ENCODE measurements at regions not wholly inside any gene's neighbourhood (a gene's known extent, or its start where the extent isn't known, plus 50 kb on each side); places are given as distances from the start of the nearest gene placed in this dataset.

- H3K27me3 ChIP-seq (ENCODE audit: control insufficient read depth, extremely low read depth, insufficient read depth, low read length) = no peaks in the 10 kb centered on the region
- H3K9me3 ChIP-seq (ENCODE audit: control insufficient read depth, low read depth, low read length) = no peaks in the 10 kb centered on the region
- H3K79me2 ChIP-seq (ENCODE audit: control insufficient read depth, insufficient read depth, low read length) = no peaks in the 10 kb centered on the region
- dilution Hi-C loops (cut with MboI; ENCODE audit: extremely low pct_ligation_motif_present, low sequenced_read_pairs) = no loop called here
- H3K27ac ChIP-seq (ENCODE audit: control insufficient read depth, insufficient read depth, low read length) = no peak overlapping the region
- no peak overlapping the region for H2AFZ ChIP-seq (ENCODE audit: control insufficient read depth, low read length)
- peaks cover 14% of the 10 kb centered on the region for H3K4me1 ChIP-seq (ENCODE audit: control insufficient read depth, extremely low read depth, insufficient read depth, low read length)
- no peak overlapping the region for H3K4me3 ChIP-seq (ENCODE audit: control insufficient read depth in 2 of 3, extremely low read depth in 1 of 3, insufficient read depth in 2 of 3, low read depth in 1 of 3, low read length in 3 of 3)
- DNase-seq (ENCODE audit: low read depth, low spot score) = no peak
- H3K9me1 ChIP-seq (ENCODE audit: control insufficient read depth, extremely low read depth, insufficient read depth, low read length) = no peaks in the 10 kb centered on the region
- H3K9ac ChIP-seq (ENCODE audit: control insufficient read depth, extremely low read depth, insufficient read depth, low read length) = no peak overlapping the region
- H4K20me1 ChIP-seq (ENCODE audit: control insufficient read depth, extremely low read depth, insufficient read depth, low read length) = no peaks in the 10 kb centered on the region
- TF ChIP-seq EZH2 (IDR thresholded peaks at IDR 0.05; ENCODE audit: low read length) (no peak), CTCF (optimal IDR thresholded peaks at IDR 0.05 in 1 of 3, IDR thresholded peaks at IDR 0.05 in 1 of 3, conservative IDR thresholded peaks at IDR 0.05 in 1 of 3; ENCODE audit: extremely low read depth in 1 of 3, insufficient read depth in 2 of 3, low read length in 3 of 3) (no peak)
- FAIRE-seq = no peak
- no peak overlapping the region for H3K4me2 ChIP-seq (ENCODE audit: control insufficient read depth, extremely low read depth, insufficient read depth, low read depth, low read length)
- H3K36me3 ChIP-seq (ENCODE audit: control insufficient read depth in 2 of 2, extremely low read depth in 1 of 2, insufficient read depth in 2 of 2, low read length in 2 of 2) = no peaks in the 10 kb centered on the region
Measured at GRCh38 chr18:44541159-44541558, 139.5 kb upstream of the SETBP1 start.

GRCh38 chr18:44541781-44542180, 138.9 kb upstream of the SETBP1 start:
- no peak overlapping the region for H2AFZ ChIP-seq (ENCODE audit: control insufficient read depth, low read length)
- DNase-seq (ENCODE audit: low read depth, low spot score) = no peak

More at GRCh38 chr18:44541781-44542180, 138.9 kb upstream of the SETBP1 start:
- no peaks in the 10 kb centered on the region for H3K9me3 ChIP-seq (ENCODE audit: control insufficient read depth, low read depth, low read length)
- H3K4me3 ChIP-seq (ENCODE audit: control insufficient read depth in 2 of 3, extremely low read depth in 1 of 3, insufficient read depth in 2 of 3, low read depth in 1 of 3, low read length in 3 of 3) = no peak overlapping the region
- H3K9me1 ChIP-seq (ENCODE audit: control insufficient read depth, extremely low read depth, insufficient read depth, low read length) = no peaks in the 10 kb centered on the region
- TF ChIP-seq CTCF (optimal IDR thresholded peaks at IDR 0.05 in 1 of 3, IDR thresholded peaks at IDR 0.05 in 1 of 3, conservative IDR thresholded peaks at IDR 0.05 in 1 of 3; ENCODE audit: extremely low read depth in 1 of 3, insufficient read depth in 2 of 3, low read length in 3 of 3) = no peak
- no peak for TF ChIP-seq EZH2 (IDR thresholded peaks at IDR 0.05; ENCODE audit: low read length)
- H3K9ac ChIP-seq (ENCODE audit: control insufficient read depth, extremely low read depth, insufficient read depth, low read length) = no peak overlapping the region
- H3K79me2 ChIP-seq (ENCODE audit: control insufficient read depth, insufficient read depth, low read length) = no peaks in the 10 kb centered on the region
- FAIRE-seq = no peak
- H3K36me3 ChIP-seq (ENCODE audit: control insufficient read depth in 2 of 2, extremely low read depth in 1 of 2, insufficient read depth in 2 of 2, low read length in 2 of 2) = no peaks in the 10 kb centered on the region
- no peak overlapping the region for H3K27ac ChIP-seq (ENCODE audit: control insufficient read depth, insufficient read depth, low read length)
- dilution Hi-C loops (cut with MboI; ENCODE audit: extremely low pct_ligation_motif_present, low sequenced_read_pairs) = no loop called here
- peaks cover 8% of the 10 kb centered on the region for H3K4me1 ChIP-seq (ENCODE audit: control insufficient read depth, extremely low read depth, insufficient read depth, low read length)
- H3K4me2 ChIP-seq (ENCODE audit: control insufficient read depth, extremely low read depth, insufficient read depth, low read depth, low read length) = no peak overlapping the region
- H3K27me3 ChIP-seq (ENCODE audit: control insufficient read depth, extremely low read depth, insufficient read depth, low read length) = no peaks in the 10 kb centered on the region
- no peaks in the 10 kb centered on the region for H4K20me1 ChIP-seq (ENCODE audit: control insufficient read depth, extremely low read depth, insufficient read depth, low read length)

Measured in keratinocyte (primary cell).